Tibial nerve (tissue), 4 donors: ENCODE measurements at regions not wholly inside any gene's neighbourhood (a gene's known extent, or its start where the extent isn't known, plus 50 kb on each side); places are given as distances from the start of the nearest gene placed in this dataset.

Source experiments
- CTCF ChIP-seq, 5 experiments: fragments of 200-600 bp in 3 of 5; fragments of 450-650 bp in 2 of 5; sonication (generic) in 3 of 5; IDR thresholded peaks; one replicate each; pipeline ENCODE4 v1.5.1; 2016 to 2019; ENCODE audit warnings: antibody characterized with exemption in 5 of 5, mild to moderate bottlenecking in 3 of 5, moderate library complexity in 2 of 5
- EP300 ChIP-seq, 2 donors: sonication (generic); formaldehyde crosslinking; IDR thresholded peaks; one replicate each; pipeline ENCODE4 v1.6.1; 2017; ENCODE audit warnings: antibody characterized with exemption in 2 of 2, mild to moderate bottlenecking in 1 of 2

GRCh38 chr2:134041877-134042276, 212.0 kb upstream of the MGAT5 start:
- no peak for TF ChIP-seq EP300 (IDR thresholded peaks at IDR 0.05)
- no peak for TF ChIP-seq CTCF (IDR thresholded peaks at IDR 0.05)
